Left cardiac atrium (tissue), 4 donors: ENCODE measurements at regions not wholly inside any gene's neighbourhood (a gene's known extent, or its start where the extent isn't known, plus 50 kb on each side); places are given as distances from the start of the nearest gene placed in this dataset.
"Not testable (repeated sequence)": the region's sequence is repeated elsewhere in the genome, so short reads cannot be mapped to it uniquely, and the experiment has no call there.

Experiments
- ATAC-seq, 2 donors: fragments of 200-7000 bp; cut with Tn5 transposase; one replicate each; pipeline ENCODE4 v1.9.1; 2020; ENCODE audit warnings: mild to moderate bottlenecking in 2 of 2, moderate library complexity in 2 of 2
- DNase-seq: peaks from one replicate; pipeline ENCODE4 v3.0.0-alpha.2; 2020
- intact Hi-C, 2 donors: fragments of 100-400 bp; cut with DNase I; formaldehyde crosslinking; loops; one replicate each; pipeline versions ENCODE4 v1.14.1 to v1.15.1; 2022 to 2023
- donor health status: DM: no; HTN: yes; CAD: no.
- donor health status: DM: no; HTN: yes; CAD: no; lungs with severe emphysema.
- donor health status: DM: yes; HTN: yes; CAD: no.
- donor health status: Dilated cardiomyopathy.

DNA sequence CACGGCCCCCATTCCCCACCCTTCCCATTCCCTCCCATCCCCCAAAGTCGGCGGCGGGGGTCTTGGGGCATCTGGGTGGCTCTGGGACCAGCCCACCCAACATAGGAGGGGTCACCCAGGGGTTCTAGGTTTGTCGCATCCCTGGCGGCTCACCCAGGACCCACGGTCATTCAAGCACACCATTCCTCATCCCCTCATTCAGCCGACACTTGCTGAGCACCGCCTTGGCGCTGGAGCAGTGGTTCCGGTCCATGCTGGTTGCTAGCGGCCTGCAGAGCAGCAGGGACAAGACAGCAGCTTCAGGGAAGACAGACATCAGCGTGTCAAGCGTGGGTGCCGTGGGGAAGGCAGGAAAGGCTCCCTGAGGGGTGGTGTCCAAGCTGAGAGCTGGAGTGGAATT, 50.5 kb upstream of the OTOS start:
- DNase-seq, result no peak
- intact Hi-C loops, result no loop called here
- no peak for ATAC-seq

DNA sequence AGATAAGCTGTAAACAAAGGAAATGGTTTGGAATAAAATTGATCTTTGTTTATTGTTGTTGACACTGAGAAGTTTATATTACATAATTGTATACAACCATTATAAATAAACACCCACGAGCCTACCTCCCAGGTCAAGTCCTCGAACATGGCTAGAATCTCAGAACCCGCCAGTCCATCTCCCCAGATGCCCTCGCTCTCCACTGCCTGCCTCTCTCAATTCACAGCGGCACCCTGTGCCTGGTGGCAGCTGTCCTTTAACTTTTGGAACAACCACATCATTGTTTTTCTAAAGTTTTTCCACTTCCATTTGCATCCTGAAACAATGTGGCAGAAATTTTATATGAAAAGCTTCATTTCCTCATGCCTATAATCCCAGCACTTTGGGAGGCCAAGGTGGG, 52.2 kb upstream of the OTOS start:
- ATAC-seq (no peak), DNase-seq (no peak)
- intact Hi-C loops, result no loop called here

DNA sequence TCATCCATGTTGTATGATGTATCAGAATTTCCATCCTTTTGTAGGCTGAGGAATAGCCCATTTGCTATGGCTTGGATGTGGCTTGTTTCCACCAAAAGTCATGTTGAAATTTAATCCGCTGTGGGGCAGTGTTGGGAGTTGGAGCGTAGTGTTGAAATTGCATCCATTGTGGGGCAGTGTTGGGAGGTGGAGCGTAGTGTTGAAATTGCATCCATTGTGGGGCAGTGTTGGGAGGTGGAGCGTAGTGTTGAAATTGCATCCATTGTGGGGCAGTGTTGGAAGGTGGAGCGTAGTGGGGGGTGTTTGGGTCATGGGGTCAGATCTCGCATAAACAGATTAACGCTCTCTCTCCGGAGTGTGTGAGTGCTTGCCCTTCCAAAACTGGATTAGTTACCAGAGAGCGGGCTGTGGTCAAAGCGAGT, 53.9 kb upstream of the OTOS start:
- ATAC-seq, result peak in 1 of 2 donors; percentile 61
- intact Hi-C loops, DNase-seq: not testable (repeated sequence)

DNA sequence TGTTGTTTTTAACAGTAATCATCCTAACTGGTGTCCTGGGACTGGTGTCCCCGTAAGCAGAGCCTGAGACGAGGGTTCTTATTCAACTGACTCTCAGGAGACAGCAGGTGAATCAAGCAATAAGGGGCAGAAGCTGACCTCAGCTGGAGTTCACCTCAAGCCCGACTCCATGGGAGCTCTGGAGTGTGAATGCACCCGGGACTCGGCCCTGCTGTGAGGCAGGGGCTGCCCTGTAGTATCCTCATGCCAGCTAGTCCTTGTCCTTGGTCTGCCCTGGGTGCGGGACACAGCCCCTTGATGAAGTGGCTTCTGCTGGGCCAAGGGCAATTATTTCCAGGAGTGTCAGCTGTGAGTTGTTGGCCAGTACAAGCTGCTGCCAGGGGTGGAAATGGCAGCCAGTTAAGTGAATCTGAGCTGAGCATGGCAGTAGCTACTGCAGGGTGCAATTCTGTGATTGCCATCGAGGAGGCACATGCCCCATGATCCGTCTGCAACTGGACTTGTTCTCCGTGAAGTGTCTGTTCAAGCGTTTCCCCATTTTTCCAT, 54.9 kb upstream of the OTOS start:
- intact Hi-C loops, result no loop called here
- DNase-seq (no peak), ATAC-seq (no peak)

DNA sequence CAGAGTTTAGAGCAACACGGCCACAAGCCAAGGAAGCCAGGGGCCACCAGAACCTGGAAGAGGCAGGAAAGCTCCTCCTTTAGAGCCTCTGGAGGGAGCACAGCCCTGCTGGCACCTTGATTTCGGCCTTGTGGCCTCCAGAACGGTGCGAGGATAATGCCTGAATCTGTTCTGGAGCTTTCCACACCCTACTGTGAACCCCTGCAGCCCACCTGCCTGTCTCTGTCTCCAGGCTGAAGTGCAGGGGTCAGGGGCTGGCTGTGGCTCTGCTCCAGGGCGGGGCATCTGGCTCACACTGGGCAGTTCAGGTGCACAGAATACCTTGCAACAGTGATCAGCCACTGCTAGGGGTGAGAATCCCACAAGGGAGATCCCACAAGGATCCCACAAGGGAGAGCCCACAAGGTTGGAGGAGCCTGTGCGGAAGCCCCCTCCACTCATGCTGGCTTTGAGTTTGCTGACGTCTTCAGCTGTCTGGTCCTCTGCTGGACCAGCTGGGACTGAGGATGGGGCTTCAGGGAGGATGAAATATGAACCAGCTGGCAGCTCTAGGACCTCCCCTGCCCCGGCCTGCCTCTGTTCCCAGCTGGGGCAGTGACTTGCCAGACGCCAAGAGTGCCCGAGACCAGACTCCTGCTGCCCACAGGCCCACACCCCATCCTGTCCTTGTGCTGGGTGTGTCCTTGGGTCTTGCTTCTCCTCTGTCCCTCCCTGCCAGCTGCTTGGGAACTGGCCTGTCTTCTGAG, 56.4 kb upstream of the OTOS start:
- intact Hi-C loops, result no loop called here
- ATAC-seq (no peak), DNase-seq (no peak)

DNA sequence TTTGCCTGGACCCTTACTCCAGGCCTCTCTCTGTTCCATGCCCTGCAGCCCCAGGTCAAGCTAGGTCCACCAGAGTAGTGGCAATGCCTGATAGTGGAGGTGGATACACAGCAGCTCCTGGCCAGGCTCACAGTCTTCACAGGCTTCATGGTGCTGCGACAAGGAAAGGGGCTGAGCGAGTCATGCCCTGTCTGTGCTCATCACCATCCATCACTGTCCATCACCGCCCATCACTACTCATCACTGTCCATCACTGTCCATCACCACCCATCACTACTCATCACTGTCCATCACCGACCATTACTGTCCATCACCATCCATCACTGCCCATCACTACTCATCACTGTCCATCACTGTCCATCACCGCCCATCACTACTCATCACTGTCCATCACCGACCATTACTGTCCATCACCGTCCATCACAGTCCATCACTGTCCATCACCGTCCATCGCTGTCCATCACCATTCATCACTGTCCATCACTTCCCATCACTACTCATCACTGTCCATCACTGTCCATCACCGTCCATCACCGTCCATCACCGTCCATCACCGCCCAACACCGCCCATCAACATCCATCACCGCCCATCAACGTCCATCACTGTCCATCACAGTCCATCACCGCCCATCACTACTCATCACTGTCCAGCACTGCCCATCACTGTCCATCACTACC, 57.1 kb upstream of the OTOS start:
- no peak for ATAC-seq
- intact Hi-C loops, result no loop called here
- no peak for DNase-seq

DNA sequence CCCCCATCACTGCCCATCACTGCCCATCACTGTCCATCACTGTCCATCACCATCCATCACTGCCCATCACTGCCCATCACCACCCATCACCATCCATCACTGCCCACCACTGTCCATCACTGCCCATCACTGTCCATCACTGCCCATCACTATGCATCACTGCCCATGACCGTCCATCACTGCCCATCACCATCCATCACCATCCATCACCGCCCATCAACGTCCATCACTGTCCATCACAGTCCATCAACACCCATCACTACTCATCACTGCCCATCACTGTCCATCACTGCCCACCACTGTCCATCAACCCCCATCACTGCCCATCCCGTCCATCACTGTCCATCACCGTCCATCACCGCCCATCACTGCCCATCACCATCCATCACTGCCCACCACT, 57.8 kb upstream of the OTOS start:
- ATAC-seq (no peak), DNase-seq (no peak)
- intact Hi-C loops, result no loop called here

DNA sequence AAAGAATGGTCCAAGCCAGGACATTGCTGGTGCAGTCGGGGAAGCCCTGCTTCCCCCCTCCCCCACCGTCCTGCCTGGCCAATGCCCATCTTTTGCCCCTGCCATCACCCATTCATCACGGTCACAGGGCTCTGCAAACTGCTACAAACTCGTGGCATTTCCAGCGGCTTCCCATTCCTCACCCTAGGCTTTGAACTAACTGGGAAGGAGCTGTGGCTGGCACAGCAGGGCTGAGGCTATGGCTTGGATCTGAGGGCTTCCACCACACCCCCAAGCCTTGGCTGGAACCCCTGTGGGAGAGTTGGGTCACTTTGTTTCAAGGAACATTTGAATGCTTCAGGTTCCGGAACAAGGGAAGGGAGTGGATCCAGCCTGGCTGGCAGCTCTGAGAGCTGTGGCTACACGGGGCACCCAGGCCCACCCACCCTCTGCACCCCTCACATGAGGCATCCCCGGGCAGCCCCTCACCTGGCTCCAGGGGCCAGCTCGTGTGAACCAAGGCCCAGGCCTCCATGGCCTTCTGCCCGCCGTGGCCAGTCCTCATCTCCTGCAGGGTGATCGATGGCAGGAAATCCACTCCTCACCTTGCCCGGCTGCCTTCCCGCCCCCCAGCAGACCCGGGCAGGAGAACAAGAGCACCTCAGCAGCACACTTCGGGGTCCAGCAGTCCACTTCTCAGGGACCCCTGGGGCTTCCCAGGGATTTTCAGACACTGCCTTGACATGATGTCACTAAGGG, 58.8 kb upstream of the OTOS start:
- DNase-seq (no peak), ATAC-seq (no peak)
- intact Hi-C loops, result no loop called here

DNA sequence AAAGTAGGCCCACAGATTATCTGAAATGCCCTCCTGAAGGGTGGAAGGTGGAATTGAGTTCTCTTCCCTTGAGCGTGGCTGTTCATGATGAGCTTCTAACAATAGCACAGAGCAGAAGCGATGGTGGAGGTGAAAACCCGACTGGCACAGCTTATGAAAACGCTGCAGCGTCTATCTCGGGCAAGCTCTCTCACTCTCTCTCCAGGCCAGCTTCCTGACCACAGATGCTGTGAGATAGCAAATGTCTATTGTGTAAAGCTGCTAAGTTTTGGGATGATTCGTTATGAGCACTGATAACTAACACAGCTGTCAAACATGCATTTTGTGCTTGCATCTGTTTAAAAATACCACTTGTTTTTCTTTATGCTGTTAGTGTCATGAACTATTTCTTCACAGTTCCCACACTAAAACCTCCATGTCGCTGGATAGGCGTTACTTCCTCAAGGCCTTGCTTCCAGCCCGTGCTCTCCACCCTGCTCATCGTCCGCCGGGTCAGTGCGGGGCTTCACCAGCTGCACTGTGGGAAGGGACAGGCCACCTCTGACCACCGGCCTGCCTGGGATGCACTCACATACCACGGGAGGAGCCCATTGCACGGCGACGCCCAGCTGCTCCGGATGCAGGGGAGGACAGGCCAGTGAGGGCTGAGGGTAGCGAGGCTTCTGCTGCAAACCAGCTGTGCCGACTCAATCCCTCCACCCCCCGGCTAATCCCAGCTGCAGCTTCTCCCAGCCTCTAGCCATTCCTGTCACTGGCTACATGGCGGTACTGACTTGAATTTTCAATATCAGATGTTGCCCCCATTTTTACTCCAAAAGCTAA, 60.0 kb upstream of the OTOS start:
- peak in 1 of 2 donors; percentile 32 for ATAC-seq
- intact Hi-C loops, result no loop called here
- DNase-seq, result no peak

DNA sequence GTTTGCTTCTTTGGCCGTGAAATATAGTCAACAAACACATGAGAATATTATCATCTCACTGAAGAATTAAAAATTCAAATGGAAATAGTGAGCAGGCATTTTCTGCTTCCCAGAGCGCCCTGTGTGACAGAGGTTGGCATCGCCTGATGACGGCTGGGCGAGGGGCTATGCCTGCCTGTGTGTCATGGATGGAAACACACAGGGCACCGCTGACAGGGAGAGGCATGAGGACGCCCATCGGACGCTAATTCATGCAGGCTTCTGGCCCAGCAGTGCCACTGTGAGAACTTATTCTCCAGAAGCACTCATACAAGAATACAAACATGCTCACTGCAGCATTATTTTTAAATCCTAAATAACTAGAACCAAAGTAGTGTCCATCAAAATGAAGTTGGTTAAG, 61.4 kb upstream of the OTOS start:
- no peak for ATAC-seq
- intact Hi-C loops, result no loop called here
- no peak for DNase-seq

DNA sequence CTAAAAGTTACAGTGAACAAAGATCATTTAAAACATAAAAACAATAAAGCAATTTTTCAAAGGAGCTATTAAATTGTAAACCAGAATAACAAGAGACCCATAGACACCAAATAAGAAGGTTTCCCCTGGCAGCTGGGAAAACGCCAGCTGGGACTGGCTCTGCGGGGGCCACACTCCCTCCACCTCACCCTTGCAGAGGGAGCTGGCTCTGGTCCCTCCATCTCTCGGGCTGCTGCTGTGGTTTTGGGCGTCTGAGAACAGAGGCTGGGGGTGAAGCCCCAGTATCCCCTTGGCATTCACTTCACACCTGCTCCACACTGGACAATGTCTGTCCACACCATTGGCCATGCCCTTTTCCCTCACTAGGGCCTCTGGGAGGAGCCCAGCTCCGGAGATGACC, 62.1 kb upstream of the OTOS start:
- intact Hi-C loops, result no loop called here
- DNase-seq (no peak), ATAC-seq (no peak)

DNA sequence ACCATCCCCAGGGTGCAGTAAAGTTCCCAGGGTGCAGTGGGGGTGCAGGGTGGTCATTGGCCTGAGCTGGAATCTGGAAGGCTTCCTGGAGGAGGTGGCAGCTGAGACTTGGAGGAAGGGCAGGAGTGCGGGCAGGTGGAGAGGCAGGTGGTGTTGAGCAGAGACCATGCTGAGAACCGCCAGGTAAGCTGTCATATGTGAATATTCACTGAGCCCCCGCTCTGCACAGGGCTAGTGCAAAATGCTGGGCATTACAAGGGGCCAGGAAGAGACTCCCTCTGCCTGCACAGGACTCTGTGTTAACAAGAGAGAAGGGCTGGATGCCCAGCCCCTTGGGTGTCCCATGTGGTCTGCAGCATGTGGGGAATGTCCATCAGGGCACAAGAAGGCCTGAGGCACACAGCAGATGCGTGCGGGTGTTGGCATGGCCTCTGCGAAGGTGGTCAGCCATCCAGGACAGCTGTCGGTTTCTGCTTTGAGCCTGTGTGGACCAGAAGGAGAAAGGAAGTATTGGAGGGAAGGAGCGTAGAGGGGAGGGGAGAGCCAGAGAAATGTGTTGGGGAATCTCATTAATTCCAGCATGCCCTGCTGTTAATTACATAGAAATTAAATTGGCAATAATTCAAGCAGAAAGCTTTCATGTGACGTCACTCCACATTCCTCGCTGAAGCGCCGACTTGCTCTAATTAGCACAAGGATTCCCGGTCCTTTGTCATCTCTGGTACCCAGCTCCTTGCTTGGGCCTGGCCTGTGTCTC, 62.8 kb upstream of the OTOS start:
- ATAC-seq (no peak), DNase-seq (no peak)
- intact Hi-C loops, result no loop called here

DNA sequence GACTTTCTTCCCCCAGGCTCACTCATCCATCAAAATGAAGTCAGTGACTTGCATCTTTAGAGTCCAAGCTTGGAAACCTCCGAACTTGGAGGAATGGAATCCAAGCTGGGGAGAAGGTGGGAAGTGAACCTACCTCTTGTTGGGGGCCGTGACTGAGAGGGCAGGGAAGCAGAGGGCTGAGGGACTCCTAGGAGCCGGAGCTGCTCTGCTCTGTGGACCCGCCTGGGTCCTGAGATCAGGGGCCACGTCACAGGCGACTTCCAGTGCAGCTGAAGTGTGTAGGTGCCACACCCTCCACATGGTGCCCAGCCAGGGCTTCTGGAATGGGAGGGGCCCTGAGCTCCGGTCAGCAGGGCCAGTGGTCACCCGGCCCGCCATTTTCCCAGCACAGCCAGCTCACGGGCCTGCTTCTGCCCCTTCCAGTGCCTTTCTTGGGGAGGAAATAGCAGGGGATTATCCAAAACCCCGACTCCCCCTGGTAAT, 63.4 kb upstream of the OTOS start:
- DNase-seq, result no peak
- intact Hi-C loops, result no loop called here

DNA sequence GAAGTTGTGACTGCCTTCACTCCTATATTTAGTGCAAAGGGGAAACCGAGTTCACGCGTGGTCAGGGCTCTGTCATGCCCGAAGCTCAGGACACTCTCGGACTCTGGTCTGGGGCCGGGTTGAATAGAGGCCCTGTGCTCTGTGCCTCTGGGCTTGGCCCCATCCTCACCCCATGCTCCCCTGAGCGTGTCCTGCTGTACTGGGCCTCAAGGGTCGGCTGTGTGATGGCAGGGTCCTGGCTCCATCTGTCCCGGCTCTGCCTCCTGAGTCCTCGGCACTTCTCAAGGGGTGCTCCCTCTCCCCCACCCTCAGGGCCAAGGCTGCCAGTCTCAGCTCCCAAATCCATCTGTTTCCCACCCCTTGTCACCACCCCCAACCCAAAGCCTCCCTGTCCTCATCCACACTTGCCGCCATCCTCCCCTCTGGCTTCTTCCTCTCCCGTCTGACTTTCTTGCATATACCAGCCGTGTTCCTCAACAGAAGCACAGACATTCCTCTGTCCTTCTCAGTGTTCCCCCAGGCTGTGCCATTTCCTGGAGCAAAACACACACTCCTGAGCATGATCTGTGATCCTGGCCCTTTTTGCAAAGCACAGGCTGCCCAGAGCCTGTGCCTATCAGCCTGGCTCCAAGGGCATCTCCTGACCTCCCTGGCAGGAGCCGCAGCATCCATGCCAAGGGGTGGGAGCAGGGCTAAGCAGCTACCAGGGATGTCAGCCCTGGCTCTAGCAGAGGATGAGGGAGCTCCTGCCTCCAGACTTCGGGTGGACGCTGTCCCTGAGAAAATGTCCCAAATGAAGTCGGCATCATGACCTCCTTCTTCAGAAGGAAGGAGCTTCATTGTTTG, 64.2 kb upstream of the OTOS start:
- ATAC-seq (no peak), DNase-seq (no peak)
- intact Hi-C loops, result no loop called here

More for the DNA sequence above, 63.4 kb upstream of the OTOS start:
- no peak for ATAC-seq

DNA sequence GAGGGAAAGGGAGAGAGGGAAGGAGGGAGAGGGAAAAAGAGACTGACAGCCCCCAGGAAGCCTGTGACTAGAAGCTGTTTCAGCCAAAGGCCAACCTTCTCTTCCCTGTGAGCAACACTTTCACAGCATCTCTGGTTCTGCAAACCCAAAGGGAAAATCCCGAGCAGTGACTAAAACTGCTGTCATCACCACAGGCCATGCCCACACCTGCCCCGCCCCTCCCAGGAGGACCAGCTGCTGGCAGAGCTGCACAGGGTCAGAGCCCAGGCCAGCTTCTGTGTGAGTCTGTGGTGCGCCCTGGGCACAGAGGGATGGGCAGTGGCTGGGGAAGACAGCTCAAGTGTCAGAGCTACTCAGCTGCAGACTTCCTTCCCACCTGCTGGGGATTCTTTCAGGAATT, 64.9 kb upstream of the OTOS start:
- DNase-seq (no peak), ATAC-seq (peak in 1 of 2 donors; percentile 67)
- intact Hi-C loops, result no loop called here

DNA sequence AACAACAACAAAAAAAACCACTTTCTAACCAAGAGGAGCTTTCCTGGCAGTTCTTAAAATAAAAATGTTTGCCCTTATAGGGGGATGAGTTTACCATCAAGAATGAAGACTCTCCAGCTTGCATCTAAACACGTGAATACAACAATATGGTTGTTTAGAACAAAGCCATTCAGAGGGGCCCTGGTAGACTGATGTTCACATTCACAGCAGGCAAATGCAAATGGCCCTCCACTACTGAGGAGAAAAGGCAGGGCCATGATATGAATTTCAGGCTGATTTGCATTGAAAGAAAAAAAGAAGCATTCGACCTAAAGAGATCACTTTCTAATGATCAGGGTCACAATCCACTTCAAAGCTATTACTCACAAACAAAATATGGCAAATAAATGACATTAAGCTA, 65.3 kb upstream of the OTOS start:
- DNase-seq (no peak), ATAC-seq (no peak)
- intact Hi-C loops, result no loop called here

DNA sequence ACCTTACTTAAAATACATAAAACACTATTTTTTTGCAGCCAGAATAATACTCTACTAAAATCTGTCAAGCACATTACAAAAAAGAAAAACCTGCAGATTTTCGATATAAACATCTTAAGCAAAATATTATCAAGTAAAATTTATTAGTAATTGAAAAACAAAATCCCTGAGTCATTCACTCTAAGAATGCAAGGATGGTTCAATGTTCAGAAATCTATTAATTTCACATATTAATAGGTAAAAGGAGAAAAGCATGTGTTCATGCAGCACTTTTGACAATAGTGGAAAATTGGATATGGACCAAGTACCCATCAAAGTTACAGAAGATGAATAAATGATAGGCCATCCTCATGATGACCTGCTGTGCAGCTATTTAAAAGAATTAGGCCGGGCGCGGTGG, 66.2 kb upstream of the OTOS start:
- DNase-seq, result no peak
- ATAC-seq, result no peak
- intact Hi-C loops, result no loop called here

DNA sequence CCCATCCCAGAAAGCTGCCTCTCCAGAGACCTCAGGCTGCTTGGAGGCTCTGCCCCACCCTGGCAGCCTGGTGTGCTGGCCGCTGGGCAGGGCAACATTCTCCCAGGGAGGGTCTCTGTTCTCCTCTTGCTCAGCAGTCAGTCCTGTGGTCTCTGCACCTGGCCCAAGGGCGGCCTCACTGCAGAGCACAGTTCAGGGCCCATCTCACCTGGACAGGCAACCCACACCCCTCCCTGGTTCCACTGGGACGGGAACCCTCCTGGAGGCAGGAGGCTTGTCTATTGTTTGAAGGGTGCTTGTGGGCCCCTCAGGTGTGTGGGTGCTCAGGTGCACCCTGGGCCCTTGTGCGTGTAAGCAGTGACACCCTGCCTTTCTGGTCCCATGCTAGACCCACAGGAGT, 67.2 kb upstream of the OTOS start:
- DNase-seq, result no peak
- ATAC-seq, result no peak
- intact Hi-C loops, result no loop called here
